Natural killer cell (primary cell): ENCODE measurements at regions not wholly inside any gene's neighbourhood (a gene's known extent, or its start where the extent isn't known, plus 50 kb on each side); places are given as distances from the start of the nearest gene placed in this dataset.

Experiments
- ATAC-seq, 3 donors: fragments of 150-1000 bp in 2 of 3; fragments of 200-7000 bp in 1 of 3; cut with Tn5 transposase; 1 replicate in 1 of 3; 2 replicates in 2 of 3; pipeline ENCODE4 v1.10.0; 2021; ENCODE audit warnings: mild to moderate bottlenecking in 2 of 3, moderate library complexity in 2 of 3
- DNase-seq, 2 donors: peaks; one replicate each; pipeline versions ENCODE4 v3.0.0 to v3.0.0-alpha.2; 2013 to 2021; ENCODE audit warnings: mixed read lengths in 1 of 2
- H3K27ac ChIP-seq: one replicate; pipeline ENCODE4 v1.5.1; 2013; ENCODE audit warnings: mild to moderate bottlenecking, low read length
- H3K27me3 ChIP-seq: one replicate; pipeline ENCODE4 v1.6.1; 2013; ENCODE audit warnings: low read length; ENCODE audit not compliant: control insufficient read depth, insufficient read depth
- H3K36me3 ChIP-seq: one replicate; pipeline ENCODE4 v1.6.1; 2013; ENCODE audit warnings: low read length; ENCODE audit not compliant: control insufficient read depth, insufficient read depth
- H3K4me1 ChIP-seq: one replicate; pipeline ENCODE4 v1.6.1; 2013; ENCODE audit warnings: low read length; ENCODE audit not compliant: control insufficient read depth, insufficient read depth
- H3K4me3 ChIP-seq: one replicate; pipeline ENCODE4 v1.5.1; 2013; ENCODE audit warnings: low read length
- H3K9me3 ChIP-seq: one replicate; pipeline ENCODE4 v1.6.1; 2013; ENCODE audit warnings: low read length; ENCODE audit not compliant: control insufficient read depth, insufficient read depth
- H3K27ac Mint-ChIP-seq, 2 donors: one replicate each; pipeline ENCODE4 v1.8.0; 2022; ENCODE audit warnings: mild to moderate bottlenecking in 2 of 2, mixed read lengths in 2 of 2, moderate library complexity in 1 of 2
- H3K27me3 Mint-ChIP-seq, 2 donors: one replicate each; pipeline ENCODE4 v1.8.0; 2022; ENCODE audit warnings: low read depth in 2 of 2, mixed read lengths in 2 of 2
- H3K36me3 Mint-ChIP-seq: one replicate; pipeline ENCODE4 v1.8.0; 2022; ENCODE audit warnings: mixed read lengths
- H3K4me1 Mint-ChIP-seq, 2 donors: one replicate each; pipeline ENCODE4 v1.8.0; 2022; ENCODE audit warnings: mixed read lengths in 2 of 2
- H3K4me3 Mint-ChIP-seq: one replicate; pipeline ENCODE4 v1.8.0; 2022; ENCODE audit warnings: mild to moderate bottlenecking, moderate library complexity, mixed read lengths
- H3K9me3 Mint-ChIP-seq, 2 donors: one replicate each; pipeline ENCODE4 v1.8.0; 2022; ENCODE audit warnings: mixed read lengths in 2 of 2
- WGBS: methylation state at CpG from one replicate; pipeline ENCODE4 v1.1.7; 2013; ENCODE audit warnings: missing lambda C conversion rate; ENCODE audit not compliant: insufficient coverage; 5-methylcytosine and 5-hydroxymethylcytosine counted together
- intact Hi-C: fragments of 100-400 bp; cut with micrococcal nuclease; formaldehyde crosslinking; loops from one replicate; pipeline ENCODE4 v1.14.2; 2022
- TF ChIP-seq, protein P1 (sequence below): fragments of 200-600 bp; IDR thresholded peaks from one replicate; pipeline ENCODE4 v1.8.0; 2022; ENCODE audit warnings: antibody characterized with exemption

DNA sequence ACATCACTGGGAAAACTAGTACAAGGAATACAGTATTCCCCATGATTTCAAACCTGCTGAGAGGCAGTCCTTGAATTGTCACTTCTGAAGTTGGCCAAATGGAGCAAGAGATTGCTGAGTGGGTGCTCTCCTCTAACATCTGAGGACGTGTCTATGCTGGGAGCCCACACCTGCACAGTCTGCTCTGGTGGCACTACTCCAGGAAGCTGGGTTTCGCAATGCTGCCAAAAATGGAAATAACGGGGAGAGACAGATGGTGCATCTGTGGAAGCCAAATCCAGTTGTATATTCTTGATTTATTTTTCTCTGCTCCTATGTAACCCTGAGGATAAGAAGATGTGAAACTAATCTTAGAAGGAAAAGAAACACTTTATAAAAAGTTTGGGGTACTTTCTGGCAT lies 240.1 kb upstream of the CTSO start:
- Mint-ChIP-seq H3K4me3 (no peak overlapping the region), H3K27ac (no peak overlapping the region), H3K4me1 (no peaks in the 10 kb centered on the region), H3K9me3 (peaks cover 7 to 8% of the 10 kb centered on the region in 2 donors), H3K27me3 (no peaks in the 10 kb centered on the region), H3K36me3 (no peaks in the 10 kb centered on the region)
- Histone ChIP-seq H3K27ac (no peak overlapping the region), H3K27me3 (no peaks in the 10 kb centered on the region), H3K4me3 (no peak overlapping the region), H3K36me3 (no peaks in the 10 kb centered on the region), H3K4me1 (no peaks in the 10 kb centered on the region), H3K9me3 (no peaks in the 10 kb centered on the region)
- 25% methylated on average over 3 of the region's 3 CpGs for WGBS
- intact Hi-C loops: no loop called here
- ATAC-seq (no peak), DNase-seq (no peak)
- TF ChIP-seq, protein P1, sequence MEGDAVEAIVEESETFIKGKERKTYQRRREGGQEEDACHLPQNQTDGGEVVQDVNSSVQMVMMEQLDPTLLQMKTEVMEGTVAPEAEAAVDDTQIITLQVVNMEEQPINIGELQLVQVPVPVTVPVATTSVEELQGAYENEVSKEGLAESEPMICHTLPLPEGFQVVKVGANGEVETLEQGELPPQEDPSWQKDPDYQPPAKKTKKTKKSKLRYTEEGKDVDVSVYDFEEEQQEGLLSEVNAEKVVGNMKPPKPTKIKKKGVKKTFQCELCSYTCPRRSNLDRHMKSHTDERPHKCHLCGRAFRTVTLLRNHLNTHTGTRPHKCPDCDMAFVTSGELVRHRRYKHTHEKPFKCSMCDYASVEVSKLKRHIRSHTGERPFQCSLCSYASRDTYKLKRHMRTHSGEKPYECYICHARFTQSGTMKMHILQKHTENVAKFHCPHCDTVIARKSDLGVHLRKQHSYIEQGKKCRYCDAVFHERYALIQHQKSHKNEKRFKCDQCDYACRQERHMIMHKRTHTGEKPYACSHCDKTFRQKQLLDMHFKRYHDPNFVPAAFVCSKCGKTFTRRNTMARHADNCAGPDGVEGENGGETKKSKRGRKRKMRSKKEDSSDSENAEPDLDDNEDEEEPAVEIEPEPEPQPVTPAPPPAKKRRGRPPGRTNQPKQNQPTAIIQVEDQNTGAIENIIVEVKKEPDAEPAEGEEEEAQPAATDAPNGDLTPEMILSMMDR: no peak

DNA sequence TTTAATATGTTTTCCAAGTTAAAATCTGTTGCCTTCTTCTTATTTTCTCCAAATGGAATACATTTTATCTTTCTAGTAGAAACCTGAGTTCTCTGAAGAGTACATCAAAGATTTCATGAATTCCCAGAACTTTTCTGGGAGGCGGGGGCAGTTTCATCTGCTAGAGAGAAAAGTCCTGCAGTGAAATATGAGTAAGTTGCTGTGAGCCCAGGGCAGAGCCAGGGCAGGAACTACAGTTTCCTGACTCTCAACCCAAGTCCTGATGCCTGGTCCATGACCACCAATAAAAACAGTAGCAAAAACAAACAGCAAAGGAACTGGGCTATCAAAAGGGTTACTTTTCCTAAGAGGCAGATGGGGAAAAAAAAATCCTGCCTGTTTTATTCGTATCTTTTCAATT lies 239.4 kb upstream of the CTSO start:
- Mint-ChIP-seq H3K27ac (no peak overlapping the region), H3K4me3 (no peak overlapping the region), H3K9me3 (peaks cover 7 to 8% of the 10 kb centered on the region in 2 donors), H3K27me3 (no peaks in the 10 kb centered on the region), H3K4me1 (no peaks in the 10 kb centered on the region), H3K36me3 (no peaks in the 10 kb centered on the region)
- no peak overlapping the region for H3K27ac ChIP-seq
- no peaks in the 10 kb centered on the region for H3K27me3 ChIP-seq
- H3K36me3 ChIP-seq: no peaks in the 10 kb centered on the region
- TF ChIP-seq, protein P1: no peak
- no peak for ATAC-seq
- no peaks in the 10 kb centered on the region for H3K9me3 ChIP-seq
- intact Hi-C loops: no loop called here
- no peak overlapping the region for H3K4me3 ChIP-seq
- H3K4me1 ChIP-seq: no peaks in the 10 kb centered on the region
- DNase-seq: no peak
- 66% methylated on average over 2 of the region's 2 CpGs for WGBS

DNA sequence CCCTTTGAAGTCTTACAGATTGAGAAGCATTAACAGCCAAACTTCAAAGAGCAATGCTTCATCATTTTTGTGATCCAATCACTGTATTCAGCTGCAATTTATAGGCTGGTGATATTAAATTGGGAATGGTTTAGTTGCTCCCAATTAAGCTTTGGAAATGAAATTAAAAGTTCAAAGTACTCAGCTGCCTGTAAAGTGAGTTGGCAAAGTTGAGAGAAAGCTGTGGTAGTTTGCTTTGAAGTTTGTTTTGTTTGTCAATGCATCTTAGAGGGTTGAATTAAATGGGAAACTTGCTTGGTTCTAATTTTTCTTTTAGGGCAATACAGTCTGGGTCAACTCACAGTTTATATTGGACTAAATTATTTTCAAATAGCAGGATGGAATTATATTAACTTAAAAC lies 238.4 kb upstream of the CTSO start:
- Histone ChIP-seq H3K27me3 (no peaks in the 10 kb centered on the region), H3K4me3 (no peak overlapping the region), H3K4me1 (no peaks in the 10 kb centered on the region), H3K36me3 (no peaks in the 10 kb centered on the region), H3K27ac (no peak overlapping the region), H3K9me3 (no peaks in the 10 kb centered on the region)
- TF ChIP-seq, protein P1: no peak
- Mint-ChIP-seq H3K36me3 (no peaks in the 10 kb centered on the region), H3K4me3 (no peak overlapping the region), H3K27me3 (no peaks in the 10 kb centered on the region), H3K9me3 (peaks cover 3 to 8% of the 10 kb centered on the region in 2 donors), H3K27ac (no peak overlapping the region), H3K4me1 (no peaks in the 10 kb centered on the region)
- DNase-seq (no peak), ATAC-seq (no peak)
- intact Hi-C loops: no loop called here

DNA sequence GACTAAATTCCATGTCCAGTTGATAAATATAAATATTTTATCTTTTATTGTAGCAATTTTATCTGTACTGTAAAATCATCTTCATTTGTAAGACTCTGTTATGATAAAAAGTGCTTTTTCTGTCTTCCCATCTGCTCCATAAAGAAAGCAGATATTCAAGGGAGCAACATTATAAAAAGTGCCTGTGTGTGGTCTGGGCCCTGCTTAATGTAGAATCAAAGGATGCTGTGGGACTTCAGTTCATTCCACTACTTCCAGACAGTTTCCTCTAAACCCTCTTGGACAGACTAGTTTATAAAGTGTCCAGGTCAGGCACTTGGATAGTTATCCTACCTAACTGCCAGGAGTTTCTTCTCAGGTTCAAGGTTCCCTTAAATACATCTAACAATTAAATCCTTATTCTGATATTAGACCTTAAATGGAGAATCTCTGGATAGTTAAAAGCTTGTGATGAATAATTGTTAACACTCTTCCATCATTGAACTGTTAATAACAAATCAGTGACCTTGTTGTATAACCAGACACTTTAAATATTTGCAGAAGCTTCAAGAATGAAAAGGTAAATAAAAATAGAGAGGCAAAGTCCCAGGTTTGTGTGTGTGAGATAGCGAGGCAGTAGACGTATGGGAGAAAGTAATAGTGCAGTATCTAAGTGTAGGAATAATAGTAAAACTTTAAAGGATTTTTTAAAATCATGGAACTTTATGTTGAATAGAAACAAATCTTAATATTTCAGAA lies 237.5 kb upstream of the CTSO start:
- no peaks in the 10 kb centered on the region for H3K36me3 Mint-ChIP-seq
- TF ChIP-seq, protein P1: no peak
- peaks cover 3 to 6% of the 10 kb centered on the region in 2 donors for H3K9me3 Mint-ChIP-seq
- no peaks in the 10 kb centered on the region for H3K9me3 ChIP-seq
- H3K4me3 Mint-ChIP-seq: no peak overlapping the region
- no peak overlapping the region for H3K27ac ChIP-seq
- no peak overlapping the region for H3K27ac Mint-ChIP-seq
- intact Hi-C loops: no loop called here
- H3K27me3 ChIP-seq: no peaks in the 10 kb centered on the region
- H3K4me1 ChIP-seq: no peaks in the 10 kb centered on the region
- DNase-seq (no peak), ATAC-seq (no peak)
- no peaks in the 10 kb centered on the region for H3K4me1 Mint-ChIP-seq
- no peaks in the 10 kb centered on the region for H3K36me3 ChIP-seq
- WGBS: 94% methylated on average over 2 of the region's 2 CpGs
- H3K27me3 Mint-ChIP-seq: no peaks in the 10 kb centered on the region
- no peak overlapping the region for H3K4me3 ChIP-seq
